Kasumi-1 (cell line): ENCODE measurements at regions not wholly inside any gene's neighbourhood (a gene's known extent, or its start where the extent isn't known, plus 50 kb on each side); places are given as distances from the start of the nearest gene placed in this dataset.
"Not testable (repeated sequence)": the region's sequence is repeated elsewhere in the genome, so short reads cannot be mapped to it uniquely, and the experiment has no call there.

Experiments
- DNase-seq, 2 experiments: peaks; one replicate each; lab custom pipeline; 2025; lab: John Stamatoyannopoulos, UW

GRCh38 chr16:29258946-29259634, 147.4 kb downstream of the NPIPB11 start:
- DNase-seq, result not testable (repeated sequence)

GRCh38 chr16:29257419-29258336, 148.8 kb downstream of the NPIPB11 start:
- DNase-seq, result not testable (repeated sequence)

- no peak for DNase-seq
These were observed 150.0 kb downstream of the NPIPB11 start for GRCh38 chr16:29256501-29256981.

GRCh38 chr16:29255957-29256356, 150.6 kb downstream of the NPIPB11 start:
- not testable (repeated sequence) for DNase-seq

- DNase-seq, result not testable (repeated sequence)
These were observed 151.1 kb downstream of the NPIPB11 start for GRCh38 chr16:29255496-29255796.

GRCh38 chr16:29254676-29255495, 151.6 kb downstream of the NPIPB11 start:
- DNase-seq, result no peak

- DNase-seq, result not testable (repeated sequence)
These were observed 152.6 kb downstream of the NPIPB11 start for GRCh38 chr16:29253716-29254590.

- not testable (repeated sequence) for DNase-seq
These were observed 153.4 kb downstream of the NPIPB11 start for GRCh38 chr16:29253066-29253590.

- not testable (repeated sequence) for DNase-seq
These were observed 154.2 kb downstream of the NPIPB11 start for GRCh38 chr16:29252311-29252710.

GRCh38 chr16:29251571-29252011, 154.9 kb downstream of the NPIPB11 start:
- DNase-seq, result not testable (repeated sequence)

- not testable (repeated sequence) for DNase-seq
These were observed 155.5 kb downstream of the NPIPB11 start for GRCh38 chr16:29250923-29251434.

GRCh38 chr16:29250469-29250868, 156.0 kb downstream of the NPIPB11 start:
- not testable (repeated sequence) for DNase-seq

- DNase-seq, result not testable (repeated sequence)
These were observed 157.6 kb downstream of the NPIPB11 start for GRCh38 chr16:29248940-29249318.

- DNase-seq, result peak; percentile 13 to 31
These were observed 158.1 kb downstream of the NPIPB11 start for GRCh38 chr16:29248306-29248939.

GRCh38 chr16:29246091-29246490, 160.4 kb downstream of the NPIPB11 start:
- not testable (repeated sequence) for DNase-seq

GRCh38 chr16:29237971-29238370, 168.5 kb downstream of the NPIPB11 start:
- DNase-seq, result no peak

GRCh38 chr16:29237495-29237894, 169.0 kb downstream of the NPIPB11 start:
- not testable (repeated sequence) for DNase-seq

GRCh38 chr16:29237023-29237422, 169.5 kb downstream of the NPIPB11 start:
- DNase-seq, result not testable (repeated sequence)

GRCh38 chr16:29235836-29236370, 170.6 kb downstream of the NPIPB11 start:
- not testable (repeated sequence) for DNase-seq
